GM12864 (cell line): ENCODE measurements at regions not wholly inside any gene's neighbourhood (a gene's known extent, or its start where the extent isn't known, plus 50 kb on each side); places are given as distances from the start of the nearest gene placed in this dataset.

Experiments used
- DNase-seq: peaks from one replicate; pipeline ENCODE4 v3.0.0-alpha.2; 2011; ENCODE audit warnings: low read depth
- H3K4me3 ChIP-seq: 2 replicates; pipeline ENCODE4 v1.5.1; 2011; ENCODE audit warnings: mild to moderate bottlenecking, low read depth, low read length, control low read depth
- TF ChIP-seq, protein P1 (sequence below): IDR thresholded peaks from 2 replicates; pipeline ENCODE4 v1.5.1; 2011; ENCODE audit warnings: low read depth, mild to moderate bottlenecking, moderate library complexity, low read length, control low read depth, inconsistent platforms; ENCODE audit errors: missing control alignments

DNA sequence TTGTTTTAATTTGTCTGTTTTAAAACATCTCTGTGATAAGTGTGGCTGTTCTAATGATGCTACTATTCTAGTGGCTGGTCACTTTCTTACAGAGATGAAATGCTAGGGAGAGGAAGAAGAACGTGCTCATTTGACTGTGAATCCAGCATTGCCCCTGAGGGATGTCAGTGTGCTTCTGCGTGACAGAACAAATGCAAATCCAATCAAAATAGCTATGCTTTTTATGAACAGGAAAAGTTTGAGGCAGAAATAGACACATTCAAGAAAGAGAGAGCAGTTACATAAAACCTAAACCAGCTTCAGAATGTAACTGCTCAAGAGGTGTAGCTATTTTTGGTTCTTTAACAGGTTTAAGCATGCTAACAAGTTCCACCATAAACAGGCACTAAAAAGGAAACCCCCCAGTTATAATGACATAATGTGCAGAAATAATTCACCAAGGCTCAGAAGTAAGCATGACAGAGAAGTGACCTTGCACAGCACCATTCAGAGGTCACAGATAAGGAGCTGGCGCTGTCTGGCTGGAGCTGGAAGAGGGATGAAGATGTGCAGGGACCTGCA is 385.3 kb downstream of the EPM2A start:
- TF ChIP-seq, protein P1, sequence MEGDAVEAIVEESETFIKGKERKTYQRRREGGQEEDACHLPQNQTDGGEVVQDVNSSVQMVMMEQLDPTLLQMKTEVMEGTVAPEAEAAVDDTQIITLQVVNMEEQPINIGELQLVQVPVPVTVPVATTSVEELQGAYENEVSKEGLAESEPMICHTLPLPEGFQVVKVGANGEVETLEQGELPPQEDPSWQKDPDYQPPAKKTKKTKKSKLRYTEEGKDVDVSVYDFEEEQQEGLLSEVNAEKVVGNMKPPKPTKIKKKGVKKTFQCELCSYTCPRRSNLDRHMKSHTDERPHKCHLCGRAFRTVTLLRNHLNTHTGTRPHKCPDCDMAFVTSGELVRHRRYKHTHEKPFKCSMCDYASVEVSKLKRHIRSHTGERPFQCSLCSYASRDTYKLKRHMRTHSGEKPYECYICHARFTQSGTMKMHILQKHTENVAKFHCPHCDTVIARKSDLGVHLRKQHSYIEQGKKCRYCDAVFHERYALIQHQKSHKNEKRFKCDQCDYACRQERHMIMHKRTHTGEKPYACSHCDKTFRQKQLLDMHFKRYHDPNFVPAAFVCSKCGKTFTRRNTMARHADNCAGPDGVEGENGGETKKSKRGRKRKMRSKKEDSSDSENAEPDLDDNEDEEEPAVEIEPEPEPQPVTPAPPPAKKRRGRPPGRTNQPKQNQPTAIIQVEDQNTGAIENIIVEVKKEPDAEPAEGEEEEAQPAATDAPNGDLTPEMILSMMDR, result no peak
- peak; percentile 64 for DNase-seq
- peak overlapping the region; percentile 29 for H3K4me3 ChIP-seq

DNA sequence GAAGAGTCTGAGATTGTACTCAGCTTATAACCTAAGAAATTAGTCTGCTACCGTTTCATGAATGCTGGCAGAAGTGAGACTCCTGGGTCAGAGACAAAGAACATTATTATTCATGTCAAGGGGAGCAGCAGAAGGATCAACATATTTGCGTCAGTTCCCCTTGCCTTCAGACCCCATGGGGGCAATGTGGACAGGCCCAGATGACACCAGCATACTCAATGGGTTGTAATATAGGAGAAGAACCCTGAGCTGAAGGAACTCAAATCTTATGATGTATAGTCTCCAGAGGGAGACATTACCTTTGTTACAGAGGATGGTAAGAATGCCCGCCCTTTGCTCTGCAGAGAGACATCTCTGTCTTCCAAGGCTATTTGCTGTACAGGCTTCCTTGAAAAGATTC is 384.4 kb downstream of the EPM2A start:
- TF ChIP-seq, protein P1, result no peak
- DNase-seq, result no peak
- no peak overlapping the region; the same call in 1 of the 2 replicates for H3K4me3 ChIP-seq

DNA sequence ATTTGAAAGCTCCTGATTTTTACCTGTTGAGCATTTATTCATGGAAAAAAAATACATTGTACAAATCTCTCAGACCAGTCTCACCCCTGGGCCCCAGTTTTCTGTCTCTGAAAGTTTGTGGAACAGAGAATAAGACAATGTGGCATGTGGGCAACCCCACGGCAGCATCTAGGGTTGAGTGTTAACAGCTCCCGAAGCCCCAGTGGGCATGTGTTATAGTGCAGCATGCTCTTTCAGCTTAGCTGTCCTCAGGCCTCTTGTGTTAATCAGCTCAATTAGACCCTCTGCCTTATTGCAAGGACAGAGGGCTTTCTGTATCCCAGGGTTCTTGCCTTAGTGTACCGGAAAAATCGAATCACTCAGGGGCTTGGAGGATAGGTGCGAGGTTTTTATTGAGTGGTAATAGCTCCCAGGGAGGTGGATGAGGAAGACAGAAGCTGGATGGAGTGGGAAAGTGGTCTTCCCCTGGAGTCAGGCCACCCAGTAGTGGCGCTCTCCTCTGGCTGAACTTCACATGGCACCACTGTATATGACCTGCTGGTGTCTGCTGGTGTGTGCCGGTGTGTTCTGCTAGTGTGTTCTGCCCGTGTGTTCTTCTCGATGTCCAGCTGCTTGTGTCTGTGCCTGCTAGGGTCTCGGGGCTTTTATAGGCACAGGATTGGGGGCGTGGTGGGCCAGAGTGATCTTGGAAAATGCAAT is 382.8 kb downstream of the EPM2A start:
- no peak for DNase-seq
- TF ChIP-seq, protein P1, result no peak
- H3K4me3 ChIP-seq, result no peak overlapping the region

DNA sequence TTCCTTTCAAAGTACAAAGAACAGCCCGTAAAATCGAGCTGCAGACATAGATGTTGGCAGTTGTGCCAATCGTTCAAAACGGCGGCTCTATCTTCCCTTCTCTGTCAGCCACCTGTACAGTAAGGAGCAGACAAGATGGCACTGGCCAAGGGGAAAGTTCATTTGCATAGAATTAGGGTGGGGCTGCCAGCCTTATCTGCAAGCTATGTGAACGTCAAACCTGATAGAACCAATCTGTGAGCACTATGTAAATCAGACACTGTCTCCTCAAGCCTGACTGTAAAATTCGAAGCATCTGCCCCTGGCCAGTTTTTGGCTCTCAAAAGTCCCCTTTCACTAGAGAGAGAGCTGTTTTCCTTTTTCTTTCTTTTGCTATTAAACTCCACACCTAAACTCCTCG is 374.5 kb downstream of the EPM2A start:
- DNase-seq, result no peak
- TF ChIP-seq, protein P1, result no peak
- no peak overlapping the region for H3K4me3 ChIP-seq

DNA sequence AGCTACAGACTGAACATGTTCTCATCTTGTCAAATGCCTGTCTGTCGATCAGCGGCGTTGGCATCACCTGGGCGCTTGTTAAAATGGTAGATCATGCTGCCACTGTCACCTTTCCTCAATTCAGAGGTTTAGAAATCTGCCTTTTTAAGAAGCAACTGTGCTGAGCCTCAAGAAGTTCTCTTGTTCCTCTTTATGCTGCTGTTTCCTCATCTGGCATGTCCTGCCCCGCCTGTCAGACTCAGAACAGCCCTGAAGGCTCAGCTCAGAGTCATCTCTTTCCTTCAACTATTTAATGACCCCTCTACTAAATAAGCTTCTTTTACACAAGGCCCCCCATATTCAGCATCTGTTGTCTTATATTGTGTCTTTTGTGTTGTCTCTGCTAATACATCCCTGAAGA is 368.2 kb downstream of the EPM2A start:
- DNase-seq, result no peak
- TF ChIP-seq, protein P1, result no peak
- no peak overlapping the region for H3K4me3 ChIP-seq

DNA sequence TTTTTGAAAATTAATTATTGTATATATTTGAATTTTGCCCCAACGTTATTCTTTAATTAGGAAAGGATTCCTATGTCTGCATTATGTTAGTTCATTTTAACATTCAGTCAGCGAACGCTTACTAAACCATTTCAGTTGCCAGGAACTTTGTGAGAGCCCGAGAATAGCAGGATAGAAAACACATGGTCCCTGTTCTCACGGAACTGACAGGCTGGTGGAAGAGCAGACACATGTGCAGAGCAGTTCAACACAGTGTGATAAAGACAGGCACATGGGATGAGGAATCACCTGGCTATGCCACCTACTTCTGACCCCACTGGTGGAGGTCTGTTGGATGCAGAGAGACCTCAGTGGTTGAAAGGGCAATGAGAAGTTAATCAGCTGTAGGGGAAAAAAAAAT is 367.2 kb downstream of the EPM2A start:
- TF ChIP-seq, protein P1, result no peak
- DNase-seq, result no peak

DNA sequence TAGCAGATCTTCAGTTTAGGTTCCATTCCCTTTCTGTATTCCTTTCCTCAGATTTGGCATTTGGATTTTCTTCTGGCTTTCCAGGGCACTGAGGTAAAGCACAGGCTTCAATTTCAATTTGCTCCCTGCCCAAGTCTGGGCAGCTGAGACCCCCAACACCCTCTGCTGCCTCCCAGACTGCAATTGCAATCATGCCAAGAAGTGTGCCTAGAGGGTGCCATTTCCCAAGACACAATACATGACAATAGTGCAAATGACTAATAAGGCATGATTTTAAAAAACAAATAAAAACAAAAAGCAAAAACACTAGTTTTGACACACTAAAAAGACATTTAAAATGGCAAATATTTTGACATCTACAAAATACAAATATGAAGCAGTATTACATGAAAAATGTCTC is 364.8 kb downstream of the EPM2A start:
- H3K4me3 ChIP-seq, result no peak overlapping the region
- no peak for DNase-seq
- TF ChIP-seq, protein P1, result no peak

More for the DNA sequence above, 367.2 kb downstream of the EPM2A start:
- no peak overlapping the region for H3K4me3 ChIP-seq
